ENCODE measurements at regions not wholly inside any gene's neighbourhood (a gene's known extent, or its start where the extent isn't known, plus 50 kb on each side); places are given as distances from the start of the nearest gene placed in this dataset.

- WGBS, 2 donors (ENCODE audit: extremely low coverage in 2 of 2, insufficient read length in 2 of 2, insufficient replicate concordance in 1 of 2) = no CpG with 5 or more reads among the region's 2 CpGs
- no peaks in the 10 kb centered on the region for H3K36me3 ChIP-seq (replicated peaks in 1 of 2; ENCODE audit: control insufficient read depth in 2 of 2, insufficient read depth in 2 of 2, low read length in 2 of 2)
- H3K27ac ChIP-seq (replicated peaks; ENCODE audit: low read length) = no peak overlapping the region
- H3K4me2 ChIP-seq (ENCODE audit: insufficient read depth, low read length, poor library complexity, severe bottlenecking) = no peak overlapping the region
- no peak overlapping the region for H3K9ac ChIP-seq (ENCODE audit: low read depth, low read length, poor library complexity)
- no peak overlapping the region for H2BK15ac ChIP-seq (ENCODE audit: low read length)
- H2BK12ac ChIP-seq (ENCODE audit: low read length) = no peak overlapping the region
- H2AFZ ChIP-seq (ENCODE audit: low read length) = no peak overlapping the region
- H3K23ac ChIP-seq (ENCODE audit: low read depth, low read length, poor library complexity) = no peak overlapping the region
- H4K91ac ChIP-seq (ENCODE audit: low read depth, low read length, poor library complexity) = no peak overlapping the region
- DNase-seq (ENCODE audit: low spot score) = no peak
- no peak overlapping the region for H3K18ac ChIP-seq (ENCODE audit: low read length)
- no peak overlapping the region for H3K4me3 ChIP-seq (ENCODE audit: low read length in 2 of 2)
- H4K8ac ChIP-seq (ENCODE audit: low read depth, low read length) = no peak overlapping the region
- no peaks in the 10 kb centered on the region for H3K79me1 ChIP-seq (ENCODE audit: low read depth, low read length)
- H3K4ac ChIP-seq (ENCODE audit: low read length) = no peak overlapping the region
- H2BK5ac ChIP-seq (ENCODE audit: low read length) = no peak overlapping the region
- no peaks in the 10 kb centered on the region for H3K9me3 ChIP-seq (replicated peaks in 1 of 2; ENCODE audit: control insufficient read depth in 2 of 2, insufficient read depth in 1 of 2, low read depth in 1 of 2, low read length in 2 of 2)
- H3K27me3 ChIP-seq (ENCODE audit: control insufficient read depth in 3 of 3, insufficient read depth in 3 of 3, low read depth in 1 of 3, low read length in 3 of 3) = no peaks in the 10 kb centered on the region
- no peak overlapping the region for H2BK120ac ChIP-seq (ENCODE audit: low read depth, low read length)
- H3K14ac ChIP-seq (ENCODE audit: low read length) = no peak overlapping the region
- no peak overlapping the region for H2AK5ac ChIP-seq (ENCODE audit: low read depth, low read length)
- no peaks in the 10 kb centered on the region for H3K4me1 ChIP-seq (ENCODE audit: control insufficient read depth in 2 of 2, insufficient read depth in 1 of 2, low read depth in 1 of 2, low read length in 2 of 2)
Observed at GRCh38 chr2:4690913-4691312, 987.5 kb downstream of the DCDC2C start.

GRCh38 chr2:4693266-4693665, 989.9 kb downstream of the DCDC2C start:
- Histone ChIP-seq H3K79me1 (ENCODE audit: low read depth, low read length) (no peaks in the 10 kb centered on the region), H4K91ac (ENCODE audit: low read depth, low read length, poor library complexity) (no peak overlapping the region), H3K4me1 (ENCODE audit: control insufficient read depth in 2 of 2, insufficient read depth in 1 of 2, low read depth in 1 of 2, low read length in 2 of 2) (no peaks in the 10 kb centered on the region), H2BK12ac (ENCODE audit: low read length) (no peak overlapping the region), H3K18ac (ENCODE audit: low read length) (no peak overlapping the region), H3K9ac (ENCODE audit: low read depth, low read length, poor library complexity) (no peak overlapping the region), H2BK15ac (ENCODE audit: low read length) (no peak overlapping the region), H3K4me3 (ENCODE audit: low read length in 2 of 2) (no peak overlapping the region), H3K4ac (ENCODE audit: low read length) (no peak overlapping the region), H3K36me3 (replicated peaks in 1 of 2; ENCODE audit: control insufficient read depth in 2 of 2, insufficient read depth in 2 of 2, low read length in 2 of 2) (no peaks in the 10 kb centered on the region), H2BK5ac (ENCODE audit: low read length) (no peak overlapping the region), H3K4me2 (ENCODE audit: insufficient read depth, low read length, poor library complexity, severe bottlenecking) (no peak overlapping the region), H3K23ac (ENCODE audit: low read depth, low read length, poor library complexity) (no peak overlapping the region), H3K14ac (ENCODE audit: low read length) (no peak overlapping the region), H2AFZ (ENCODE audit: low read length) (no peak overlapping the region), H3K27ac (replicated peaks; ENCODE audit: low read length) (no peak overlapping the region), H3K27me3 (ENCODE audit: control insufficient read depth in 3 of 3, insufficient read depth in 3 of 3, low read depth in 1 of 3, low read length in 3 of 3) (no peaks in the 10 kb centered on the region), H2BK120ac (ENCODE audit: low read depth, low read length) (no peak overlapping the region), H2AK5ac (ENCODE audit: low read depth, low read length) (no peak overlapping the region), H4K8ac (ENCODE audit: low read depth, low read length) (no peak overlapping the region), H3K9me3 (replicated peaks in 1 of 2; ENCODE audit: control insufficient read depth in 2 of 2, insufficient read depth in 1 of 2, low read depth in 1 of 2, low read length in 2 of 2) (no peaks in the 10 kb centered on the region)
- DNase-seq (ENCODE audit: low spot score) = no peak
- no CpG with 5 or more reads among the region's 9 CpGs for WGBS, 2 donors (ENCODE audit: extremely low coverage in 2 of 2, insufficient read length in 2 of 2, insufficient replicate concordance in 1 of 2)

GRCh38 chr2:4695281-4695861, 992.0 kb downstream of the DCDC2C start:
- Histone ChIP-seq H2BK12ac (ENCODE audit: low read length) (no peak overlapping the region), H4K91ac (ENCODE audit: low read depth, low read length, poor library complexity) (no peak overlapping the region), H3K9ac (ENCODE audit: low read depth, low read length, poor library complexity) (no peak overlapping the region), H3K4me1 (ENCODE audit: control insufficient read depth in 2 of 2, insufficient read depth in 1 of 2, low read depth in 1 of 2, low read length in 2 of 2) (no peaks in the 10 kb centered on the region), H2AFZ (ENCODE audit: low read length) (no peak overlapping the region), H3K18ac (ENCODE audit: low read length) (no peak overlapping the region), H3K27ac (replicated peaks; ENCODE audit: low read length) (no peak overlapping the region), H2BK120ac (ENCODE audit: low read depth, low read length) (no peak overlapping the region), H3K14ac (ENCODE audit: low read length) (no peak overlapping the region), H3K23ac (ENCODE audit: low read depth, low read length, poor library complexity) (no peak overlapping the region), H4K8ac (ENCODE audit: low read depth, low read length) (no peak overlapping the region), H3K36me3 (replicated peaks in 1 of 2; ENCODE audit: control insufficient read depth in 2 of 2, insufficient read depth in 2 of 2, low read length in 2 of 2) (no peaks in the 10 kb centered on the region), H3K27me3 (ENCODE audit: control insufficient read depth in 3 of 3, insufficient read depth in 3 of 3, low read depth in 1 of 3, low read length in 3 of 3) (no peaks in the 10 kb centered on the region), H3K4me3 (ENCODE audit: low read length in 2 of 2) (no peak overlapping the region), H2BK15ac (ENCODE audit: low read length) (no peak overlapping the region), H3K9me3 (replicated peaks in 1 of 2; ENCODE audit: control insufficient read depth in 2 of 2, insufficient read depth in 1 of 2, low read depth in 1 of 2, low read length in 2 of 2) (no peaks in the 10 kb centered on the region), H3K79me1 (ENCODE audit: low read depth, low read length) (no peaks in the 10 kb centered on the region), H3K4ac (ENCODE audit: low read length) (no peak overlapping the region), H2AK5ac (ENCODE audit: low read depth, low read length) (no peak overlapping the region), H3K4me2 (ENCODE audit: insufficient read depth, low read length, poor library complexity, severe bottlenecking) (no peak overlapping the region), H2BK5ac (ENCODE audit: low read length) (no peak overlapping the region)
- no peak for DNase-seq (ENCODE audit: low spot score)
- no CpG with 5 or more reads among the region's 2 CpGs for WGBS, 2 donors (ENCODE audit: extremely low coverage in 2 of 2, insufficient read length in 2 of 2, insufficient replicate concordance in 1 of 2)

- H4K91ac ChIP-seq (ENCODE audit: low read depth, low read length, poor library complexity) = no peak overlapping the region
- no CpG with 5 or more reads among the region's 2 CpGs for WGBS, 2 donors (ENCODE audit: extremely low coverage in 2 of 2, insufficient read length in 2 of 2, insufficient replicate concordance in 1 of 2)
- H3K4me2 ChIP-seq (ENCODE audit: insufficient read depth, low read length, poor library complexity, severe bottlenecking) = no peak overlapping the region
Observed at GRCh38 chr2:4715065-4715464, 977.1 kb upstream of the SOX11 start.

More at GRCh38 chr2:4715065-4715464, 977.1 kb upstream of the SOX11 start:
- no peak overlapping the region for H3K14ac ChIP-seq (ENCODE audit: low read length)
- H3K18ac ChIP-seq (ENCODE audit: low read length) = no peak overlapping the region
- no peaks in the 10 kb centered on the region for H3K27me3 ChIP-seq (ENCODE audit: control insufficient read depth in 3 of 3, insufficient read depth in 3 of 3, low read depth in 1 of 3, low read length in 3 of 3)
- no peak for DNase-seq (ENCODE audit: low spot score)
- no peak overlapping the region for H4K8ac ChIP-seq (ENCODE audit: low read depth, low read length)
- no peak overlapping the region for H3K23ac ChIP-seq (ENCODE audit: low read depth, low read length, poor library complexity)
- H2AK5ac ChIP-seq (ENCODE audit: low read depth, low read length) = no peak overlapping the region
- no peak overlapping the region for H3K4me3 ChIP-seq (ENCODE audit: low read length in 2 of 2)
- H3K36me3 ChIP-seq (replicated peaks in 1 of 2; ENCODE audit: control insufficient read depth in 2 of 2, insufficient read depth in 2 of 2, low read length in 2 of 2) = no peaks in the 10 kb centered on the region
- no peak overlapping the region for H2BK5ac ChIP-seq (ENCODE audit: low read length)
- H3K4ac ChIP-seq (ENCODE audit: low read length) = no peak overlapping the region
- no peak overlapping the region for H2BK120ac ChIP-seq (ENCODE audit: low read depth, low read length)
- no peak overlapping the region for H2BK15ac ChIP-seq (ENCODE audit: low read length)
- H3K79me1 ChIP-seq (ENCODE audit: low read depth, low read length) = no peaks in the 10 kb centered on the region
- H3K9ac ChIP-seq (ENCODE audit: low read depth, low read length, poor library complexity) = no peak overlapping the region
- H3K27ac ChIP-seq (replicated peaks; ENCODE audit: low read length) = no peak overlapping the region
- H2BK12ac ChIP-seq (ENCODE audit: low read length) = no peak overlapping the region
- no peaks in the 10 kb centered on the region for H3K4me1 ChIP-seq (ENCODE audit: control insufficient read depth in 2 of 2, insufficient read depth in 1 of 2, low read depth in 1 of 2, low read length in 2 of 2)
- no peak overlapping the region for H2AFZ ChIP-seq (ENCODE audit: low read length)
- H3K9me3 ChIP-seq (replicated peaks in 1 of 2; ENCODE audit: control insufficient read depth in 2 of 2, insufficient read depth in 1 of 2, low read depth in 1 of 2, low read length in 2 of 2) = peaks cover 0 to 2% of the 10 kb centered on the region in 2 donors
